ENCODE measurements at regions not wholly inside any gene's neighbourhood (a gene's known extent, or its start where the extent isn't known, plus 50 kb on each side); places are given as distances from the start of the nearest gene placed in this dataset.

DNA sequence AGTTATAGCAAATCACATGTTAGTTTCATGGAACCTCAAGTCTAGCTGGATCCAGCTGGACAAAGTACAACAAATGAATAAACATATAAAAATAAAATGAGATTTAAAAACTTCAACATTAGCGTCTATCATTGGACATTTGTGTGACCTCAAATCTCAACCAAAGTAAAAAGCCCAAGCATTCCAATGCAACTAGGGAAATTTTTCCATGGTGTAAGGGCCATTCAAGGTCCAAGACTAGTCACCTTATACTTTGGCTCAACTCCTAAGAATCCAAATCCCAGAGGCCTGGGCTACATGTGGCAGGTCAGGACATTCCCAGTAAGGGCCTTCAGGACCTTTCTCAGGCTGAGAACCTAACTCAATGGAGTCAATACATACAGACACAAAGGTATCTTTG lies 137.4 kb upstream of the DMAC1 start:
- DNase-seq: no peak

DNA sequence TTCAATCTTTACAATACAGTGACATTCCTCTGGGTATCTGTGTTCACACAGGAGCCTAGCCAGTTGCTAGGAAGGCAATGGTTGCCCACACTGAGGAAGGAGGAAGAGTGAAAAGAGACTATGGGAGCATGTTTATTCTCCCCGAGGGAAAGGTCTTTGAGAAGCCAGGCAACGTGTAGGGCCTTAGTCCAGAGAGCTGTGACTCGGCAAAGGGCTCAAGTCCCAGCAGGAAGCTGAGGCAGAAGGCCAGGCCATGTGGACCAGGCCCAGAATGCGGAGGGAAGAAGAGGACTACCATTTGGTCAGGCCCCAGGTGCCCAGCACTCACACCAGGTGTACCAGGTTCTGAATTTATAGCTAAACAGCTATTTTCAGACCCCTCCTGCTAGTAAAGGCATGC lies 136.6 kb upstream of the DMAC1 start:
- DNase-seq: no peak

DNA sequence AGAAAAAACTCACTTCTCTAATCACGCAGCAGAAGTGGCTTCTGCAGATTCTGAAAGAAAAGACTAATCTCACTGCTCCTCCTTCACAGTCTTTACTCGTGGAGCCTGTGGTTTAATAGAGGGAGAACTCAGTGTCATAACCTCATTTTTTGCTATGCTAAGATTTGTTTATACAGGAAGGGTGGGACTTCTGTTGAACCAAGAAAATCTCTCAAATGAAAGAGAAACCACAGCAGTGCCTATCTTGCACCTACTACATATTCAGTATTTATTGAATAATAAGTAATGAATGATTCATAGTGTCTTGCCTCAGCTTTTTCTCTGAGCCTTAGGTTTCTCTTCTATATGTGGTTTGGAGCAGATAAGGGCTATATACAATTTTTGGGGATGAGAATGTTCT lies 136.1 kb upstream of the DMAC1 start:
- DNase-seq: no peak

DNA sequence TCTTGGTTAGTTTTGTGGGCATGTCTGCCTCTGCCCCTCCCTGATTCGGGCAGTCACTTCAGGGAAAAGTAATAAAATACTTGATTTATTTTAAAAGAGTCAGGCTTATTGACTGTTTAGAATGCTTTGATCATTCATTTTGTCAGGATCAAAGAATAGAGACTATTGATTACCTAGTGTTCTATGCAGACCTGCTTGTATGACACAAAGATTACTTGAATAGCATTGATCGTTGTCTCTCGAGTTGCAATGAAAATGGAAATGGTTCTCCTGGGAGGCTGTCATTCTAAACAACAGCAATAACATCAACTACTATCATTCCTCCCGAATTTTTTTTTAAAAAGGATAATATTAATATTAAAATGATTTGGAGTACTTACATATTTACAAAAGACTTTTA lies 133.2 kb upstream of the DMAC1 start:
- DNase-seq: no peak

DNA sequence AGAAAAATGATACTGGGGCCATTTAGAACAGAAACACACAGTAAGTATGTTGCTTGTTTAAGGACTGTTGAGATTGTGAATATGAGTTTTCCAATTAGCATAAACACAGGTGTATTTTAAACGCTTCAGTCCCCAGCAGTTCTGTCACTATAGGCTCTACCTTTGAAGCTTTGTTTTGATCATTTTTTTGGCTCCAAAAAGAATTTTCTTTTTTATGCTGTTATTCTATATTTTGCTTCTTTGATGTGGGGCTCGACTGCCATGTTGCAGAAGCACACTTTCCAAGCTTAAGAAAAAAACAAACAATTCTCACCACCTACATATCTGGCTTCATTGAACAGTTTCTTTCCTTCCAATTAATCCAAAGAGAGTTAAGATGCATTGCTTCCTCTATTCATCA lies 131.0 kb upstream of the DMAC1 start:
- no peak for DNase-seq

DNA sequence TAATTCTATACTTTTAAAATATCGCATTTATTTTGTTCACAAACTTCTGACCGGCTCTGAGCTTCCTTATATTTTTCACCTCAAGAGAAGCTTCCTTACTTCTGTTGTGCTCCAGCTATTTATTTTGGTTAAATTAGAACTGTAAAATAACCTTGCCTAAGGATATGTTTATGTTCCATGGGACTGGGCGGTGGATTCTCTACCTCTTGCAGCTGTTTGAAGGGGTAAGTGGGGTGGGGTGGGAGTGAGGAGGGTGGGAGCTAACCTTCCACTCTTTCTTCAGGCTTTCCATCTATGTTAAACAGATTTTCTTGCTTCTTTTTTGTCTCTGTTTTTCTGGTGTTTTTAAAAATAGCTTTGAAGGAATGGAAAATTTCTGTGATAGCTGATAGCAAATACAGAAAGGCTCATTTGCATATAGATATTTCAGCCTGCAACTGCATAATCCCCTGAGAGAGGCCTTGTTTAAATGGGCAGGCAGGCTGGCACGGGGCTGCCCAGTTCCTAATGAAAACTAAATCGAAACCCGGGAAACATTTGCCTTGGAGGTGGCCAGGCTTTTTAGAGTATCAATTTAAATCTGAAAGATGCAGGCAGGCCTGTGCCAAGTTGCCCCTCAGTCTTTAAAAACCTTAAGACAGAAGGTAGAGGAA lies 122.1 kb upstream of the DMAC1 start:
- DNase-seq: no peak

DNA sequence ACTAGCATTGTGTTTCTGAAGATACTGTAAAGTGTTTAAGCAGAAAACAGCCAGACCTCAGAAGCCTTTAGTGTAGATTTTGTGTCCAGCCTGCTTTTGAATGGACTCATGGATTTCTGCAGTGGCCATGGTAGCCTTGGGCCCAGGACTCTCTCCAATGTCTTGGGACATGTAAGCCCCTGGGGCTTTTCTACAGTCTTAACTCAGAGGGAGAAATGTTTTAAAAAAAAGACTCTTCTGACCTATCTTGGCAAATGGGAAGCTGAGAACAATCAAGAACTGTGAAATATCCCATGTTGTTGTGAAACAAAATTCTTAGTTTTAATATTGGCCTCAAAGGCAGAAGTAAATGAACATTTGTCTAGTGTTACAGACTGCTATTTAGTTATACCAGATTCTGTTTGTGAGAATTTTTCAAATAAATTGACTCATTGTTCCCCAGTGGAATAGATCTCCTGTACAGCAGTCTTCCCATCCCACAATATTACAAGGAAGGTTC lies 112.5 kb upstream of the DMAC1 start:
- no peak for DNase-seq

DNA sequence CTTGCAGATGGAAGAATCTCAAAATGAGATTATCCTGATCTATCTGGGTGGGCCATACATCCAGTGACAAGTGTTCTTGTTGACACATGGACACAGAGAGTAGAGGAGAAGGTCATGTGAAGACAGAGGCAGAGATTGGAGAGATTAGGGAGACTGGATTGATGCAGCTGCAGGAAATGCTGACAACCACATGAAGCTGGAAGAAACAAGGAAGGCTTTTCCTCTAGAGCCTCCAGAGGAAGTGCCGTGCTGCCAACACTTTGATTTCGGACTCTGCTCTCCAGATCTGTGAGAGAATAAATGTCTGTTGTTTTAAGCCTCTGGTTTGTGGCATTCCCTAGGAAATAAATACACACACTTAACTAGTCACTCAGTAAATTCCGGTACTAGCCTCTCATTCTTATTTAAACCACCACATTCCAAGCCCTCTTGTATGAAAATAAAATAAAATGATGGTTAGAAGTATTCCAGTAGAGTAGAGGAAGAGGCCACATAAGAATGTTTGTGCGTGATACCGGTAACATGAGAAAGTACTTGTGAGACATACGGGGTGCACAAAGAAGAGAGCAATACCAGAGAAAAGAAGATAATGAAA lies 110.9 kb upstream of the DMAC1 start:
- no peak for DNase-seq

DNA sequence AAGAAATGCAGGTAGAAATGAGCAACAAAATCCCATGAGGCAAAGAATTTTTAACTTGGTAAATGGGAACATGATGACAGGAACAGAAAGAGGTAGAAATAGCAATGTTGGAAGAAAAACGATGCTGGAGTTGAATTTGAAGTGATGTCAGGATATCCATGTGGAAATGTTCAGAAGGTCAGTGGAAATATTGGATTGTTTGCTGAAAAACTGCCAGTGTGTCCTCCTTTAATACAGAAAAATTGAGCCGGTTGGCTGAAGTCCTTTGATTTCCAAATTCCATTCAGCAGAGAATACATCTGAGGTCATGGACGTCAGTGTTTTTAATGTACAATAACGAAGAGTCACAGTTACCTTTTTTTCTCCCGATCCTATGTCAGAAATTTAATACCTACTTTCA lies 110.0 kb upstream of the DMAC1 start:
- no peak for DNase-seq

DNA sequence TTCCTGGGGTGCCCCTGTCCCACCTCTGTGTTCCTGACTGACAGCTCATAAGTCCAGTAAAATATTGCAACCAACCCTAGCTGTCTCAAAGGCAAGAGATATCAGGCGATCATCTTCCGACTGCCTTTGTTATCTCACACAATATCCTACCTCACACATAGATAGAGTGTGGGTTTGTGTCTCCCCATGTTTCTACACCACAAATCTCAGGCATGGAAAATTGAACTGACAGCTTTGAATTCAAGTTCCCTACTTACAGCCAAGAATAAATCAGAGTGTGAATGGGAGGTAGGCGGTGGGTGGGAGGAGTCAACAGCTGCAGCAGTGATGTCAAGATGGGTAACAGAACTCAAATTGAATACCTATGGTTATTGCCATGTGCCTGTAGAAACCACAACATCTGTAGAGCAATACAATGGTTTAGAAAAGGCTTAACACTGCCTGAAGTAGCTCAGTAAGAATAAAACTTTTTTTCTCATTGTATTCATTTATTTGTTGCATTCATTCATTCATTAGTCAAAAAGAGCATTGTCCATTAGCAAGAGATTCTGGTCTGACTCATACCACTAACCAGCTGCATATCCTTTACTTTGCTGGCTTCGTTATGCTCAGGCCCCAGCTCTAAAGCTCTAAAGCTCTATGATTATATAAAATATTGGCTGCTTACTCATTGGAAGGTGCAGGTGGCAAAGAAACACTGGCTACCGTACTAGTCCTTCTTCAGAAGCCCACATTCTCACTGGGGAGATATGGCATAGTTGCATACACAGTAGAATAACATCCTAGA lies 108.2 kb upstream of the DMAC1 start:
- DNase-seq: no peak

DNA sequence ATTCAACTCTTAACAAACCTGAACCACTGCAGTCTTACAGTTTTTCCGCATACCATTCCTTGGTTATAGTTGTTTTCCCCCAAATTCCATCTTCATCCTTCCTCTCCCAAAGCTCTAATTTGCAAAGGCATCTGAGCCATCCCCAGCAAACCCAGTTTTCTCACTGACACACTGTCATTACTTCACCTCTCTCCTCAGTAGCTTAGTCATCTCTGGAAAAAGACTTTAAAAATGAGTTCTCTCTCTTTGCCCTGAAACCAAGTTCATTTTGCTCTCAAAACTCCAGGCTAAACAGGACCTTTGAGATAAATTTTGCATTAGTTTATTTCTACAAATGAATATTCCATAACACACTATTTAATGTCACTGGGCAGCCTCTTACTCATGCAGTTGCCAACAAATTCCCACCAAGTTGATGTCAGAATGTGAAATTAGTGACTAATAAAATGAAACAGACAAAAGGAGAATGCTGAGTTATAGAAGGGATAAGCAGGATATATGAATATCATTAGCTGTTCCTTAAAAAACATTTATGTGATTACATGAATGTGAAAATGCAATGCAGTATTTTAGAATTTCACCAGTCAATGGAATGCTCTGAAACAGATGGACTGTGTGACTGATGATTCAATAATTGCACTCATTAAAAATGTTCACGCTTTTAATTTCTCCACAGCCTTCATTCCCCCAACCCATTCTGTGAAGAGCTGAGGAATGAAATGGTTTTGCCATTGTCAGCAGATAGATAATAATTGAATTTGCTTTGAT lies 107.4 kb upstream of the DMAC1 start:
- DNase-seq: no peak

DNA sequence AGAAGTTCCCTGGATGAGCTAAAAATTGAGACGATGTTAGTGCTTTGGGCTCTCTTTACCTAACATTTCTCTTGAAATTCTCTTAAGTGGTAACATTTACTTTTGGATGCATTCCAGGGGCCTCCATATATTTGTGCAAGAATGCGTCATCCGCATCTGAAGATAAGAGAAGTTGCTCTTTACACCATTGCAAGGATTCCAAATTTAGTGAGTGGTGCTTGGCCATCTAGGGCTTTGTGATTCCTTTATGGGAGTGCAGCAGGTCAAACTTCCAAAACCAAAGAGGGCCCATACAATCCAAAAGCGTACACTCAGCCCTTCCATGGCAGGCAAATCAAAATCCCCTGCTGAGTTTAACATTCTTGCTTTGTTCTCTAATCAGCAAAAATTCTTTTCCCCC lies 102.0 kb upstream of the DMAC1 start:
- DNase-seq: no peak

DNA sequence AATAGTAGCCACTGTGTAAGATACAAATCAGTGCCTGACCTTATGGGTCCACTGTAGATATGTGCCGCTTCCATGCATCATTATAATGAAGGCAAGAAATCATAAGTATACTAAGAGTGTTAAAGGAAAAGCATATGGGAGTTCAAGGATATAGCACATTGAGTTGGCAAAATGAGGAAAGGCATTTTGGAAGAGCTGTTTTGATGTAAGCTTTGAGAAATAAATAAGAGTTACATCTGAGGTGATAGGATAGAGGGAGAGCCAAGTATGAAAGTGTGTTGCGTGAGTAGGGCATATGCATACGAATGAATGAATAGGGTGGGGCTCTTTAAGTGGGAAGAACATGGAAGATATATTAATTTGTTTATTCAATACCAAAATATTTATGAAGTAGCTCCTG lies 101.0 kb upstream of the DMAC1 start:
- DNase-seq: no peak

DNA sequence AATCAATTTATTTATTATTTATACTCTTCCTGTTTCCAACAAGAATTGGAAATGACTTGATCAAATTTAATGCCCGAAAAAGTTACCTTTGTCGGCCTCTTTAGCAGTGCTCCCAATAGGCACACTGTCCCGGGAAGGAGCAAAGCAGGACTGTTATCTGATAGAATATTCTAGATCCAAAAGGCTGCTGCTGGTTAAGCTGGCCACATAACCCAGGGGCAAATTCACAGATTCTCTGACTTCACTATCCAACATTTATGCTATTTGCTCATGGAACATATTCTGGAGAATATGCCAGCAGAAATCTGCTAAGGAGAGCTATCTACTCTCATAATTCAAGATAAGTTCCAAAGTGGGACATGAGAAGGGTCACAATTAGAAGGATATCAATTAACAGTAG lies 100.2 kb upstream of the DMAC1 start:
- DNase-seq: no peak

DNA sequence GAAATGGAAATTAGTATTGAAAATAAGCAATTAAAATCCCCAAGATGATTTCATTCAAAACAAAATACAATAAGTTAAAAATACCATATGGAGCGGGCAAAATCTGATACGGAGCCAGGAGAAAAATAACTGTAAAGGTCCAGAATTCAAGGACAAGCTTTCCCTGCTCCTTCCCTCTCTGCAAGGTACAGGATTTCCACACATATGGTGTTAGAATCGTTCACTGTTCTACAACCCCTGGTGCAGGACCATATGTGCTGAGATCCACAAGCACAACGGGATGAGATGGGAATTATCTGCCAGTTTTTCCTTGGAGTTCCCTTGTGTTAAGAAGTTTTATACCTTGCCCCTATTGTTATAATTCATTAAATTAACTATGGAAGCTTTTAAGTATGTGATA lies 94.7 kb upstream of the DMAC1 start:
- DNase-seq: no peak

DNA sequence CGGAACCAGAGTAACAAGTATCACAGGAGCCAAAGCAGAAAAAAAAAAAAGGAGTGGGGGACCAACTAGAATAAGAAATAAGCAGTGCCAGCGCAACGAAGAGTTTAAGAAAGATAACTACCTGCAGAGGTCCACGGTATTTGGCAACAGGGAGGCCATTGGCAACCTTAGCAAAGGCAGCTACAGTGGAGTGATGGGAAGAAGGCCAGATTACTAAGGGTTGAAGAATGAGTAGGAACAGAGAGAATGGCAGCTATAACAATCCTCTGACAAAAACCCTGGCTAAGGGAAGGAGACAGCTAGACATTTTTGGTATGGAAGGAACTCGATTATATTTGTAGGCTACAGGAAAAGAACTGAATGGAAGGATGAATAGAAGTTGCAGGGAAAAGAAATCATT lies 93.4 kb upstream of the DMAC1 start:
- DNase-seq: no peak

DNA sequence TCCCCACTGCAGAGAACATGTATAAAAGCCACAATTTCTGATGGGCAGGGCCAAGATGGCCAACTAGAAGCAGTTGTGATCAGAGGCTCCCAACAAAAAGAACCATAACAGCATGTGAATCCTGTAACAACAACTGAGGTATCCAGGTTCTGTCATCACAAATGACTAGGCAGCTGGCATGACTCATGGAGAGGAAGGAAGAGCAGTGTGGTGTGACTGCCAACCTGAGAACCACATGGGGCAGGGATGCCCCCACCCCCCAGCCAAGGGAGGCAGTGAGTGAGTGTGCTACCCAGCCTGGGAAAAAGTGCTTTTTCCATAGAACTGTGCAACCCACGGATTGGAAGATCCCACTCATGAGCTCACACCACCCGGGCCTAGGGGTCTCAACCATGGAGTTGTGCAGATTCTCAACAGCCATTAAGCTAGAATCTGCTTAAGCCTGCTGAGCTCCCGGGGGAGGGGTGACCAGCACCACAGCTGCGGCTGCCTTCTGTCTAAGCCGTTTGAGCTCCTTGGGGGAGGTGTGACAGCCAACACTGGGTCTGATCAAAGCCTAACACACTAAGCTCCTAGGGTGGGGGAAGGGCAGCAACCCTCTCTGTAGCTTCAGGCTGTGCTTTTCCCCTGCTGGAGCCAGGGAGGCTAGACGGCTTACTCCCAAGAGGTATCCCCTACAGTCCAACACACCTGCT lies 80.1 kb upstream of the DMAC1 start:
- no peak for DNase-seq

DNA sequence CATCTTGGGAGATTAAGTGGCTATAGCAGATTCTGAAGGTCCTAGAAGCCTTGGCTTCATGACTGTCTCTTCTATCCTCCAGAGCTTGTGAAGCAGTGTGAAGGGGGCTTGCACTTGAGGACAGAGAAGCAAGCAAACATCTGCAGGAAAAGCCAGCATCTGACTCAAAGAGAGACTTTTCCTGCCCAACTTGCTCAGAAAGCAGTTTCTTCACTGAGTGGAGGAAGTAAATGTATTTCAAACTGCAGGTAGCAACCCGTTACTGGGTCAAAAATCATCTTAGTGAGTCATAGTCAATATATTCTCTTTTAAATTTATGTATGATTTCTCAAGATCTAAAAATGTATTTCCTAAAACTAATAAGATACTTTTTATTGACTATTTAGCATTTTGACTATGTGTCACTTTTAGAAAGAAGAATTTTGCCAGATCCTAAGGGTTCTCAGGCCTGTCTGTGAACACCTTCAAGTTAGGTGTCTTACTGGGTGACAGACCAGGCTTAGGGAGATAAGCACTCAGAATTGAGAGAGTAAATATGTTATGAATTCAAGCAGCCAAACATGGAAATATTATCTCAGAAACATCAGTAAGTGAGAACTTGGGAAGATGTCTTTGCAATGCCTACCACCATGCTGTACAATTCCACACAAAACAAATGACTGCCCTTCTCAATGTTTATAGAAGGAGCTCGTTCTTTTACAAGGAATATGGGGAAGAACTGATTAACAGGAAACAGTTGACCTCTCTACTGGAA lies 72.6 kb upstream of the DMAC1 start:
- DNase-seq: no peak

DNA sequence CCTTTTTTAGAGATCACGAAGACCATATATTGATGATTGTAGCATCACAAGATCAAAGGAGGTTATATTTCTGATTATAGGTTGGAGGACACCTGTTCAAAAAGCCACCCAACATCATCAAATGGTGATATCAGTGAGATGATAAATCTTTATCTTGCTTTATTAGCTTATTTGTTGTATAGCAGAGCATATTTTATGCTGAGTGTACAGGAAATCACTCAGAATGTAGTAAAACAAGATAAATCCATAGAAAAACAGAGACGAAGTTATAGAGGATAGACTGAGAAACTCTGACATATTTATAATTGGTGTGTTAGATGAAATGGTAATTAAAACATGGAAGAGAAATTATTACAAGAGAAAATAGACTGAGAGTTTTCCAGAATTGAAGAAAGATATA lies 69.8 kb upstream of the DMAC1 start:
- DNase-seq: no peak

DNA sequence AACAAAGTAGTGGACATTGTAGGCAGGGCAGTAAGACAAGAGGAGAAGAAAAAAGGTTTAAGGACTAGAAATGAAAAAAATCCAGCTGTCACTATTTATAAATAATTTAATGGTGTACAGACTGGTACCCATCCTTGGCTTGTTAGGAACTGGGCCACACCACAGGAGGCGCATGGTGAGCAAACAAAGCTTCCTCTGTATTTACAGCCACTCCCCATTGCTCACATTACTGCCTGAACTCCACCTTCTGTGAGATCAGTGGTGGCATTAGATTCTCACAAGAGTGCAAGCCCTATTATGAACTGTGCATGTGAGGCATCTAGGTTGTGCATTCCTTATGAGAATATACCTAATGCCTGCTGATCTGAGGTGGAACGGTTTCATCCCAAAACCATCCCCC lies 62.6 kb upstream of the DMAC1 start:
- DNase-seq: peak in 1 of 2 experiments; percentile 8

DNA sequence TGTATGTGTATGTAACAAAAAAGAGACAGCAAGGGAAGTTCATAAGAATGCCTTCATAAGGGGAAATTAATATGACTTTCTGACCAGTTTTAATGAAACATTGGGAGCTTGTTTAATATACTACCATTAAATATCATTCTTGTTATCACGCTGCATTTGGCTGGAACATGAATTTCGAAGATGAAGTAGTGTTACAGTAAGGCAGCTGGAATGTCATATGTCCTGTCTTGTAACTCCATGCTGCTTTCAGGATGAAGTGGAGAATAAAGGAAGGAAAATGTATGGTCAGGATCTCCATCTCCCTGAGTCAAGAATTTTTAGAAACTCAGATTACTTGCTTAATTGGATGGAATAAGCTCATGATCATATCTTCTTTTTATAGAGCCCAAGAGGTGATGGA lies 61.5 kb upstream of the DMAC1 start:
- DNase-seq: no peak

DNA sequence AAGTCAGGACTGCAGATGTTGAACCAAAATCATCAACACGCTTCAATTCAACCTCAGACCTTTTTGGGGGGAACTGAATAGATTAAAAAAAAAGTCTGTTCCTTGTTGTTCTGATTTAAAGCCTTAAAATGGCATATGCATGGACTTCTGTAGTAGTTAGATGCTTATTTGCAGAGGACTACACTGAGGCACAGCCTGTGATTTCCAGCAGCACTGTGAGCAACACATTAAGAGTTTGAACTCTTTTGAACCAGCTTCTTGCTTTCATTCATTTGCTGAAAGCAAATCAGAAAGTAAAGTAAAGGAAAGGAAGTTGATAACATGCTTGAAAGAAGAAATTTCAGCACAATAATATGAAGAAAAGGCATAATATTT lies 60.7 kb upstream of the DMAC1 start:
- no peak for DNase-seq
